ENCODE measurements at regions not wholly inside any gene's neighbourhood (a gene's known extent, or its start where the extent isn't known, plus 50 kb on each side); places are given as distances from the start of the nearest gene placed in this dataset.
"Not testable (repeated sequence)": the region's sequence is repeated elsewhere in the genome, so short reads cannot be mapped to it uniquely, and the experiment has no call there.

DNA sequence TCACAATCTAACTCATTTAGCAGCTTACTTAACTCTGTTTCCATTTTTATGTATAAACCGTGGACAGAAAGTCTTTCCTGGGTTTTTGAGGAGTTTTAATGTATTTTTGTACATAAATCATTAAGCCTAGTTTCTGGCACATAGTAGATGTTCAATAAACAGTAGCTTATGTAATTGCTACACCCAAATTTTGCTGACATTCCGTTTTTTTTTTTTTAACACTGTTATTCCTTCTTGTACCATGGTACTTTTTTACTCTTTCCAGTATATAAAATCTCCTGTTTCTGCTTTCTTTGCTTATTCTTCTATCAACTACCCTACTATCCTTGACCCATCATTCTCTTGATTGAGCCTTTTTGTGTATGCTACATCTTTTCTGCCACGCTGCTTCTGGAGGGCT lies 1151.3 kb upstream of the CRIM1 start:
- FAIRE-seq (no peak), DNase-seq (ENCODE audit: insufficient read length, low spot score) (no peak)

DNA sequence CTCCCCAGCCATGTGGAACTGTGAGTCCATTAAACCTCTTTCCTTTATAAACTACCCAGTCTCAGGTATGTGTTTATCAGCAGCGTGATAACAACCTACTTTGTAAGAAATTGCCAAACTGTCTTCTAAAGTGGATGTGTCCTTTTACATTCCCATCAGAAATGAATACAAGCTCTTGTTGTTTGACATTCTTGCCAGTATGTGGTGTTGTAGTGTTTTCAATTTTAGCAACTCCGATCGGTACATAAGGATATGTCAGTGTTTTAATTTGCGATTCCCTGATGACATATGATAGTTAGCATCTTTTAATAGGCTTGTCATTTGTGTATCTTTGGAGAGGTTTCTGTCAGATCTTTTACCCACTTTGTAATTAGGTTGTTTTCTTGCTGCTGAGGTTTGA lies 1156.3 kb upstream of the CRIM1 start:
- DNase-seq (ENCODE audit: insufficient read length, low spot score) (no peak), FAIRE-seq (no peak)

DNA sequence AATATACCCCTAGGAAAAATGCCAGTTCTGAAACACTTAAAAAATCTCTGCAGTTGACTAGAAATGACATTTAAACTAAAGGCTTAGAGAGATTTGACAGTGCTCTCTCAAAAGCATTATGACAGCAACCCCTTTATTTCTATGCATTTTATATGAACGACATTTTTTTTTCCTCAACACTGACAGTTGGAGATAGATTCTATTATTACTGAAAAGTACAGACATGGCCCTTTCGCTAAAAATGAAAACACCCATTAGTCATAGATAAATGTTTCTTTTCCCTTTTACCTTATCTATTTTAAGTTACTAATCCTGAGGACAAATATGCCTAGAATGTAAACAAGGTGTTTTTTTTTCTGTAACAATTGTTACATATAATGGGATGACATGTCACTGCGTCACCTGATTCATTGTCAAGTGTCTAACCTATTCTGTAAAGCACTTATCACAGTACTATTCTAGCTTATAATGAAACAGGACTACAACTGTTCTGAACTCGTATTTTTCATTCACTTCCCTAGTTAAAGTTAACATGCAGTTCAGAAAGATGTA lies 1169.6 kb upstream of the CRIM1 start:
- FAIRE-seq (no peak), DNase-seq (ENCODE audit: insufficient read length, low spot score) (no peak)

DNA sequence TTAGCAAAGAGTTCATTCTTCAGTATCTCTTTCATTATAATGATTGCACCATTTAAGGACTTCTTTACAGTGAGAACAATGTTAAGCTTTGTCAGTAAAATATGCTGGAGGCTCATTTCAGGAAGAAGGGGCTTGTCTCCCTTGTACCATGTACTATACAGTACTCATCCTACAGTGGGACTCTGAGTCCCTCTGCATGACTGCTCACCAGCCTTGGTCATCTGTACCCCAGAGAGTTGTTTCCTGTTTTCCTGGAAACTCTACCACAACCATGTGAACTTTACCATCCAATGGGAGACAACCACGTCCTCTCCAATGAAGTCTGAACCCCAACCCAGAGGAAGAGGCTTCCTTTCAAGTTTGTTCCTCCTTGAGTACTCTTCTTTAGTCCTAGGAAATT lies 1171.1 kb upstream of the CRIM1 start:
- FAIRE-seq (no peak), DNase-seq (ENCODE audit: insufficient read length, low spot score) (no peak)

DNA sequence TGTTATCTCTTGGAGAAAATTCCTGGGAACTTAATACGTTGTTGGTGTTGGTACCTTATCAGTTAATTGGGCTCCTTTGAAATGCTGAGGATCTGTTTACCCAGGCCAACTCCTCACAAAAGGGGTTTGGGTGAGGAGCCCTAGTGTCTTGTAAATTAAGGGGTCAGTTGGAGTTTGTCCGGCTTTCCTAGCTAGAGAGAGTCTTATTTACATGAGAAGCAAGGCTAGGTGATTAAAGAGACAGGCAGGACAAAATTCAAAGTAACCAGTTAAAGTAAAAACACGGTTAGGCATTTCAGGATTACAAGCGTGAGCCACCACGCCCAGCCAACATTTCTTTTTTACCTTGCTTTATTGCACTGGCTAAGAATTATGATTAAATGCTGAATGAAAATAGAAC lies 1178.9 kb upstream of the CRIM1 start:
- not testable (repeated sequence) for FAIRE-seq; DNase-seq (ENCODE audit: insufficient read length, low spot score)

DNA sequence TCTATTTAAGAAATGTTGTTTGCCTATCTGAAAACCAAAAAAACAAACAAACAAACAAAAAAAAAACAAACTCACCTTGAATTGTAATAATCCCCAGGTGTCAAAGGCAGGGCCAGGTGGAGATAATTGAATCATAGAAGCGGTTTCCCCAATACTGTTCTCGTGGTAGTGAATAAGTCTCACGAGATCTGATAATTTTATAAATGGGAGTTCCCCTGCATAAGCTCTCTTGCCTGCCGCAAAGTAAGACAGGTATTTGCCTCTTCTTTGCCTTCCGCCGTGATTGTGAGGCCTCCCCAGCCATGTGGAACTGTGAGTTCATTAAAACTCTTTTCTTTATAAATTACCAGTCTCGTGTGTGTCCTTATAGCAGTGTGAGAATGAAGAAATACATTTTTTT lies 1180.7 kb upstream of the CRIM1 start:
- no peak for DNase-seq (ENCODE audit: insufficient read length, low spot score)

DNA sequence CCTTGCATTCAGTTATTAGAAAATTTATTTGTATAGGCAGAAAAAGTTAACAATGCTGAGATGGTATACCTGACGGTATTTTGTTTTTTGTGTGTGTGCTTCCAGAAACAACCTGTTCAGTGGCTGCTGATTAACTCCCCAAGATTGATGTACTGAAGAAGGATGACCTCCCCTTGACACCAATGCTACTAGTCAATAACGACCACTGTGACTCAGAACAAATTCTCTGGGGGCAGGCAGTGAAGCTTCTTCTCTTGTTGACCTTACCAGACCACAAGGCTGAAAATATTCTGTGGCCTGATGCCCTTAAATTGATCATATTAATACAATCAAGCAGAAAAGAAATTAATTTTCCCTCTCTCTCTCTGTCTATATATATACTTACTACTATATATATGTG lies 1182.9 kb upstream of the CRIM1 start:
- no peak for FAIRE-seq

More for the DNA sequence above, 1180.7 kb upstream of the CRIM1 start:
- FAIRE-seq = no peak

DNA sequence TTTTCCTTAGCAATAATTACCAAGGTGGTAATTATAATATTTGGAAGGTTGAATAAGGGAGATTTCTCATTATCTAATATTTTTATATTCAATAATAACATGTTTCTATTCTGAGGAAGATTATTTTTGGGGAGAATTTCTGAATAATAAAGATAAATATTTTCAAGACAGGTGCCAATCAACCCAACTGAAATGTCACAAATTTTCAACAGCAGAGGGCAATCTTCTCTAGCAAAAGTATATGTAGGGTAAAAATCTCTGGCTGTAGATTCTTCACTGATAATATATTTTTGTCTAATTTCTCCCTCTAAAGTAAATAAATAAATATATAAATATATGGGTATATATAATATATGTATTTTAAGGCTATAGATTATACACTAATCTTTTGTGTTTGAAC lies 1187.2 kb upstream of the CRIM1 start:
- no peak for DNase-seq (ENCODE audit: insufficient read length, low spot score)
- no peak for FAIRE-seq

More for the DNA sequence above, 1182.9 kb upstream of the CRIM1 start:
- DNase-seq (ENCODE audit: insufficient read length, low spot score) = no peak

DNA sequence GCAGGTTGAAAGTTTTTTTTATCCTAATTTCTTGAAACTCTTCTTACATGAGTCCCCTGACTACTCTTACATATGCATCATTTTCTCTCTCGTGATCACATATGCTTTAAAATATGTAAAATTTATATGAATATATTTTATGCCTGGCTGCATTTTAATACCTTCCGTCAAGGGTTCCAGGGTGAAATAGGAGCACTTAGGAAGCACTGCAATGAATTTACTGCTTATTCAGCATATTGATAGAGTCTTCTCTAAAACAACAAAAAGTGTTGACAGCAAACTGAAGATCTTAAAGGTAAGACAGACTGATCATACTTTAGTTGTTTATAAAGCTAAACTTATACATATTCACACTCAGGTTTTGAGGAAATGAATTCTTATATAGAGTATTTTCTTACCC lies 1191.6 kb upstream of the CRIM1 start:
- FAIRE-seq = no peak
- no peak for DNase-seq (ENCODE audit: insufficient read length, low spot score)

DNA sequence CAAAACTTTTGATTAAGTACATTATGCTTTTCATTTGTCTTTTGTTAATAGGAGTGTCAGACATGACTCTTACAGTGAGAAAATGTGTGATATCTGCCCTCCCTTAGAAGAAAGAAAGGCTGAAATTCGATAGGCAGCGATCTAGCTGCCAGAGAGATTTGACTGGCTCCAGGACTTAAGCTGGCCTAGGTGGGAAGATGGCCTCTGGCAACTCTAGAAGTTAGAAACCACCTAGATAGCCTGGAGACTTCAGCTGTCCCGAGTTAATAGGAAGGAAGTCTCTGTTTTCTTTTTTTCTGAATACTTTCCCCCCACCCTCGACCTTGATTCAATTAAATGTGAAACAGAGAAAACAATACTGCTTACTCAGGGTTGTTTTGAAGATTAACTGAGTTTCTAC lies 1194.7 kb upstream of the CRIM1 start:
- DNase-seq (ENCODE audit: insufficient read length, low spot score) (no peak), FAIRE-seq (no peak)

DNA sequence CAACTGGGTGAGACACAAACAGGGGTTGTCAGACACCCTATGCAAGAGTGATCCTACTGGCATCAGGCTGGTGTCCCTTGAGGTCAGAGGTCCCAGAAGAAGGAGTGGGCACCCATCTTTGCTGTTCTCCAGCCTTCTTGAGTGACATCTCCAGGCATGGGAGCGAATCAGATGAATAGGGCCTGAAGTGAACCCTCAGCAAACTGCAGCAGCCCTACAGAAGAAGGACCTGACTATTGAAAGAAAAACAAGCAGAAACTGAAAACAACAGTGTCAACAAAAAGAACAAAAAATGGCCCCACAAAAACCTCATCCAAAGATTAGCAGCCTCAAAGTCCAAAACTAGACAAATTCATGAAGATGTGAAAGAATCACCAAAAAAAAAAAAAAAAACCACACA lies 1229.7 kb upstream of the CRIM1 start:
- FAIRE-seq = no peak
- no peak for DNase-seq (ENCODE audit: insufficient read length, low spot score)

DNA sequence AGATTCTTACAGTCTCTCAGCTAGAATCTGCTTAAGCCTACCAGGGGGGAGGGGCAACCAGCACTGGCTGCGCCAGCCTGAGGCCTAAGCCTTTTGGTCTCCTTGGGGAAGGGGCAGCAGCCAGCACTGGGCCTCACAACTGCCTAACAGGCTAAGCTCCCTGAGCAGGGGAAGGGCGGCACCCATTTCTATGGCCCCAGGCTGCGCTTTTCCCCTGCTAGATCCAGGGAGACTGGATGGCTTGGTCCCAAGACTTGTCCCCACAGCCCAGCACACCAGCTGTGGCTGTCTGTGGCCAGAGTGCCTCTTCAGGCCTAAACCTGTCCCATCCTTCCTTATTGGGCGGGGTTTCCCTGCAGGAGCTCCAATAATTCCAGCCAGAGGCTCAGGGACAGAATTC lies 1230.3 kb upstream of the CRIM1 start:
- DNase-seq (ENCODE audit: insufficient read length, low spot score) = no peak
- no peak for FAIRE-seq

DNA sequence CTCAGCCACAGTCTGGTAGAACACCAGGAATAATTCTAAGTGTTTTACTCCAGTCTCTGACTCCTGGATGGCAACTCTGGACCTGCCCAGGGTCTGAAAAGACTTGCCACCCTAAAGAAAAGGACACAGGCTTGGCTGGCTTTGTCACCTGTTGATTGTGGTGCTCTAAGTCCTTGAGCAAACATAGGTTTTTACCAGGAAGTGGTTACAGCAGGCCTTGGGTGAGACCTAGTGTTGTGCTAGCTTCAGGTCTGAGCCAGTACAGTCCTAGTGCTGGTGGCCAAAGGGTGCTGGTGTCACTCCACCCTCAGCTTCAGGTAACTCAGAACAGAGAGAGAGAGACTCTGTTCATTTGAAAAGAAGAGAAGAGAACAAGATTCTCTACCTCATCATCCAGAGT lies 1239.4 kb upstream of the CRIM1 start:
- FAIRE-seq = no peak
- no peak for DNase-seq (ENCODE audit: insufficient read length, low spot score)

DNA sequence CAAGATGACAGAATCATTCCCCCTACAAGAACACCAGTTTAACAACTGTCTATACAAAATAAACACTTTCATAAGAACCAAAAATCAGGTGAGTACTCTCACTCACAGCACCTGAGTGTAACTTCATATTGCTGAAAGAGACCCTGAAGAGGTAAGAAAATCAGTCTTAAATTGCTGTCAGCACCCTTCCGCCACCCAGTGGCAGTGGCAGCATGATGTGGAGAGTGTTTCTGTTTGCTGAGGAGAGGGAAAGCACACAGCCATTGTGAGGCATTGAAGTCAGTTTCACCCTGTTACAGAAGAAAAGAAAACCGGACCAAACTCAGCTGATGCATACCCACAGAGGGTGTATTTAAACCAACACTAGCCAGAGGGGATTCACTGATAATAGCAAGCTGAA lies 1240.8 kb upstream of the CRIM1 start:
- DNase-seq (ENCODE audit: insufficient read length, low spot score) = no peak
- FAIRE-seq = no peak

DNA sequence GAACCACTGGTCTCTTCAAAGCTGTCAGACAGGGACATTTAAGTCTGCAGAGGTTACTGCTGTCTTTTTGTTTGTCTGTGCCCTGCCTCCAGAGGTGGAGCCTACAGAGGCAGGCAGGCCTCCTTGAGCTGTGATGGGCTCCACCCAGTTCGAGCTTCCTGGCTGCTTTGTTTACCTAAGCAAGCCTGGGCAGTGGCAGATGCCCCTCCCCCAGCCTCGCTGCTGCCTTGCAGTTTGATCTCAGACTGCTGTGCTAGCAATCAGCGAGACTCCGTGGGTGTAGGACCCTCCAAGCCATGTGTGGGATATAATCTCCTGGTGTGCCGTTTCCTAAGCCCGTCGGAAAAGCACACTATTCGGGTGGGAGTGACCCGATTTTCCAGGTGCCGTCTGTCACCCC lies 1243.2 kb upstream of the CRIM1 start:
- FAIRE-seq; DNase-seq (ENCODE audit: insufficient read length, low spot score): not testable (repeated sequence)

DNA sequence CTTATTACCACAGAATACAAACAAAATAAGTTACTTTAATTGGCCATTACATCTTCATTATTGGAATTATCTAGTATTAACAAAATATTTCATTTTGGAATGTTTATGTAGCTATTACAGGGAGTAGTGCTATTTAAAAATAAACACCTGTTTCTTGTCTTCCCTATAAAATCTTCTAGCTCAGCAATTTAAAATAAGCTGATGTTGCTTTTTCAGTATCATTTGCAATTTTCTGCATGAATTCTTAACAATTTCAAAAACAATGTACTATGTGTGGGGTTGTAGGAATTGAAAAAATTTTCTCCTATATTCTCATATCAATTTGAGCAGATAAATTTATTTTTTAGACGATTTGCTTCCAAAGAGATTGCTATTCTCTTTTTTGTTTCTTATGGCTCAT lies 1251.3 kb upstream of the CRIM1 start:
- no peak for FAIRE-seq
- DNase-seq (ENCODE audit: insufficient read length, low spot score) = no peak

DNA sequence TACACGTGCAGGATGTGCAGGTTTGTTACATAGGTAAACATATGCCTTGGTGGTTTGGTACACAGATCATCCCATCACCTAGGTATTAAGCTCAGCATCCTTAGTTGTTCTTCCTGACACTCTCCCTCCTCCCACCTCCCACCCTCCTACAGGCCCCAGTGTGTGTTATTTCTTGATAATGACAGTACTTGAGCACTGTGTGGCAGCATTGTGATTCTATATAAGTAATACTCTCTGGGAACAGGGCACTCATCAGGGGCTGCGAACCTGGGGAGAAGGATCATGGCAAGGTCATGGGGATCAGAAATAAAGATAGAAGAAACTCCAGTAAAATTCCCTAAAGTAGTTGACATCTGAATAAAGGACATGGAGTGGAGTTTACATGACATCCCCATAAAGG lies 1256.2 kb upstream of the CRIM1 start:
- no peak for DNase-seq (ENCODE audit: insufficient read length, low spot score)

DNA sequence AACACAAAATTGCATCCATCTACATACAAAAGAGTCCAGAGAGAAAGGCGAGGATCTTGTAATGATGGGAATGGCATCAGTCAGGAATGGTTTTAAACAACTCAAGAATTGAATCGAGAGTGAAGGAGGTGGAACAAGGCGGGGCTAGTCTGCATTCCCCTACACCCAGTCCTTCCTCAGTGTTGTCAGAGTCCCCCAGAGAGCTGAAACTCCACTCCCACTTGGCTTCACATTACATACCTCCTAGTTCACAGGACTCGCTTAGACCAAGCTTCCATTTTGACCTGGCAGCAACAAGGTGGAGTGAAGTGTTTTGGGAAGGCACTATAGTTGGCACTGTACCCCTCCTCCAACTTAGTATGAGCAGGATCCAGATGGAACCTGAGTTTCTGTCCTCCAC lies 1273.5 kb upstream of the CRIM1 start:
- no peak for FAIRE-seq

More for the DNA sequence above, 1256.2 kb upstream of the CRIM1 start:
- FAIRE-seq = no peak

DNA sequence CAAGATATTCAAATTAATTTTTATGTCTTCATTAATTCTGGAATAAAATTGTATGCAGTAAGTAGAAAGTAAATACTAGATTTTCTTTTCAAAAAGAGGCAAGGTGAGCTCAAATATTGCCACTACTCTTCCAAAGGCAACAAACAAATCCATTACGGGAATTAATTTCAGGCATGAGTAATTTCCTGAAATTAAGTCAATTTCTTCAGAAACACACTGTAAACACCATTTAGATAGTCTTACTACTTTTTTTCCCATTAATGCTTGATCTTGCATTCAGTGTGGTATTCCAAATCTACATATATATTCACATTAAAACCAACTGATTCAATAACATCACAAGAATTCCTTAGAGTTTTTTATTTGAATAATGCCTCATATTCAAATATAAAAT lies 1274.0 kb upstream of the CRIM1 start:
- DNase-seq (ENCODE audit: insufficient read length, low spot score) (no peak), FAIRE-seq (no peak)

More for the DNA sequence above, 1273.5 kb upstream of the CRIM1 start:
- no peak for DNase-seq (ENCODE audit: insufficient read length, low spot score)

DNA sequence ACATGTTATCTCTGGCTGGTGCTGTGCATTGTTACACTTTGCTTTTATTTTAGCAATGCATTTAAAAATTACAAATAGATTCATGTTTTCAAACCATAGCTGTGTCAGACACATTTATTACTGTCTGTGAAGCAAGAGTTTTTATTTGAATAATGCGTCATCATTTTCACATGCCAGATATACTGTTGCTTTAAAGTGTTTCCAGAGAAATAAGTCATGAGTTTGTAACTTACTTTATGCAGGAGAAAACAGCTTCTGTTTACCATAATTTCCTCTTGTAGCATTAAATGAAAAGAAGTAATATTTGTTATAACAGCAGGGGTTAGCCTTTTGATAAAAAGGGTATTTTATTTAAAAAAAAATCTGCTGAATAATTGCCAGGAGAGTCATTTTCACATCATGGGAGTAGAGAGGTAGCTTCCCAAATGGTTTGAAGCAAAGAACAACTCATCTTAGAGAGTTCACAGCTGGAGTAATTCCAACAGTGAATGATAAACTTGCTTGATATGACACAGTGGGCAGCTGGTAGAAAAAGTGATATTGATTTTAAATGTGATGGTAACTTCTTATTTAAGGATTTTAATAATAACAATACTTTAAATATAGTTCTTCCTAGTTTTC lies 1274.5 kb upstream of the CRIM1 start:
- DNase-seq (ENCODE audit: insufficient read length, low spot score) (no peak), FAIRE-seq (no peak)

DNA sequence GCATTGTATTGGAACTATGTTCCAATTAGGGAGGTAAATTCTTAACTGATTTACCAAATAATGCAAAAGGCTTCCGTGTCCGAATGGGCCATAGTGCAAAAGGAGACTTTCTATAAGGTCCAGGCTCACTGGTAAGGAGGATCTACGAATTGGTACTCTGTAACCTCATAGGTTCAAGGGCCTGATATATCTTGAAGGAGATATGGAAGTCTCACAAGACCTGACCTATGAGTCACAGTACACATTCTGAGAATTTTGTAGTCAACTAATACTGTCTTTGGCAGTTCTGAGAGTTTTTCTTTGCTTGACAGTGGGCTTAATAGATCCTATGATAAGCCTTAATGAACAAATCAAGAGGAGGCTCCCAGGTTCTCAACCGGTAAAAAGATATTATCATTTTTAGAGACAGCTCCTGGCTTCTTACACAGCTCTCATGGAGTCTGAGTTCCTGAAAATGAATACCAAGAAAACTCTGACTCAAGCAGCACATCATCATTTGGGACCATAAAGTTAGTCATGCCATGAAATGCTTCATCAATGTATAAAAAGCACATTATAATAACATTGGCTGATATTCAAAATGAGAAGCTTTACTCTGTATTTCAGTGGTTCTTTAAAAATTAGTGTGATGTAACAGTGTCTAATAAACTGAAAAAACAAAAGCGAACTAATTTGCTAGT lies 1275.2 kb upstream of the CRIM1 start:
- DNase-seq (ENCODE audit: insufficient read length, low spot score) = no peak
- no peak for FAIRE-seq

DNA sequence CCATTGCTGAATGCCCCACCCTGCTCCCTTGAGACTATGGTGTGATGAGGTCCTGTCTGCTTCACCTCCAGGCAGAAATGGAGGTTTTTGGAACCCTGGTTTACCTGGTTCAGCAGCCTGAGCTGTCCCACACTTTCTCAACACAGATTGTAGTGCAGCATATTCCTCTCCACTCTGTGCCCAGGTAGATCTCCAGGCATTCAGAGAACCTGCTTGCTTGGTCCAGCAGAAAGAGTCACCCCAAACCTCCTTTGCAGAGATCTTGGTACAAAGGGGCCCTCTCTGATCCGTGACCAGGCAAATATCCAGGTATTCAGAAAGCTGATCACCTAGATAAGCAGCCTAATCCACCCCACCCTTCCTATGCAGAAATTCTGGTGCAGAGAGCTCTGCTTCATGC lies 1288.2 kb upstream of the CRIM1 start:
- FAIRE-seq = no peak

More for the DNA sequence above, 1288.2 kb upstream of the CRIM1 start:
- DNase-seq (ENCODE audit: insufficient read length, low spot score) = no peak
